Progenitor cell of endocrine pancreas (in vitro differentiated cells): ENCODE measurements at regions not wholly inside any gene's neighbourhood (a gene's known extent, or its start where the extent isn't known, plus 50 kb on each side); places are given as distances from the start of the nearest gene placed in this dataset.

Source experiments
- DNase-seq: peaks from one replicate; pipeline ENCODE4 v3.0.0; 2021; ENCODE audit warnings: low spot score; ENCODE audit not compliant: unreplicated experiment
- H3K27ac Mint-ChIP-seq: 2 replicates; pipeline ENCODE4 v1.8.0; 2021; ENCODE audit warnings: mild to moderate bottlenecking, moderate library complexity, mixed read lengths
- H3K27me3 Mint-ChIP-seq: 2 replicates; pipeline ENCODE4 v1.8.0; 2021; ENCODE audit warnings: mixed read lengths
- H3K36me3 Mint-ChIP-seq: 2 replicates; pipeline ENCODE4 v1.8.0; 2022; ENCODE audit warnings: mixed read lengths; ENCODE audit not compliant: insufficient read depth
- H3K4me1 Mint-ChIP-seq: 2 replicates; pipeline ENCODE4 v1.8.0; 2021; ENCODE audit warnings: low read depth, mixed read lengths
- H3K4me3 Mint-ChIP-seq: 2 replicates; pipeline ENCODE4 v1.8.0; 2021; ENCODE audit warnings: low read depth, mild to moderate bottlenecking, moderate library complexity, mixed read lengths
- H3K9me3 Mint-ChIP-seq: 2 replicates; pipeline ENCODE4 v1.8.0; 2021; ENCODE audit warnings: low read depth, mixed read lengths
- TF ChIP-seq, protein P1 (sequence below): fragments of 200-600 bp; sonication (generic); IDR thresholded peaks from one replicate; pipeline ENCODE4 v1.5.0; 2021; ENCODE audit warnings: antibody characterized with exemption, mild to moderate bottlenecking; ENCODE audit not compliant: unreplicated experiment

DNA sequence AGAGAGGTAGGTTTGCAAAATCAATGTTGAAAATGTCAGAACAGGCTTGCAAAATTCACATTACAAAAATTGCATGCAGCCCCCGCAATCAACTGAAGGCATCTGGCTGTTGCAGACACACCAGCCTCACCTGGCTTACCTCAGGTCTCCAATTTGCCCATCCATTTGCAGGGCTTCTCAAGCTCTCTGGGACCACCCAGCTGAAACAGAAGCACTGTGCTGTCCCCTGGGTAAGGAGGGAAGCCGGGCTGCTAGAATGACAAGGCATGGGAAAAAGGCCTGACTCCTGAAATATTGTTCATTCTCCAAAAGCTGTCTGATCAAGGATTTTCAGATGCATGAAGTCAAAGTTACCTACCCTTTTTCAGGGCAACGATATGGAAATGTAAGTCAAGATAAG is 52.6 kb upstream of the CD93 start:
- Mint-ChIP-seq H3K27ac (no peak overlapping the region), H3K9me3 (peaks cover 2% of the 10 kb centered on the region), H3K36me3 (no peaks in the 10 kb centered on the region), H3K4me3 (no peak overlapping the region), H3K27me3 (peaks cover 3% of the 10 kb centered on the region), H3K4me1 (no peaks in the 10 kb centered on the region)
- DNase-seq: no peak
- TF ChIP-seq, protein P1, sequence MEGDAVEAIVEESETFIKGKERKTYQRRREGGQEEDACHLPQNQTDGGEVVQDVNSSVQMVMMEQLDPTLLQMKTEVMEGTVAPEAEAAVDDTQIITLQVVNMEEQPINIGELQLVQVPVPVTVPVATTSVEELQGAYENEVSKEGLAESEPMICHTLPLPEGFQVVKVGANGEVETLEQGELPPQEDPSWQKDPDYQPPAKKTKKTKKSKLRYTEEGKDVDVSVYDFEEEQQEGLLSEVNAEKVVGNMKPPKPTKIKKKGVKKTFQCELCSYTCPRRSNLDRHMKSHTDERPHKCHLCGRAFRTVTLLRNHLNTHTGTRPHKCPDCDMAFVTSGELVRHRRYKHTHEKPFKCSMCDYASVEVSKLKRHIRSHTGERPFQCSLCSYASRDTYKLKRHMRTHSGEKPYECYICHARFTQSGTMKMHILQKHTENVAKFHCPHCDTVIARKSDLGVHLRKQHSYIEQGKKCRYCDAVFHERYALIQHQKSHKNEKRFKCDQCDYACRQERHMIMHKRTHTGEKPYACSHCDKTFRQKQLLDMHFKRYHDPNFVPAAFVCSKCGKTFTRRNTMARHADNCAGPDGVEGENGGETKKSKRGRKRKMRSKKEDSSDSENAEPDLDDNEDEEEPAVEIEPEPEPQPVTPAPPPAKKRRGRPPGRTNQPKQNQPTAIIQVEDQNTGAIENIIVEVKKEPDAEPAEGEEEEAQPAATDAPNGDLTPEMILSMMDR: no peak

DNA sequence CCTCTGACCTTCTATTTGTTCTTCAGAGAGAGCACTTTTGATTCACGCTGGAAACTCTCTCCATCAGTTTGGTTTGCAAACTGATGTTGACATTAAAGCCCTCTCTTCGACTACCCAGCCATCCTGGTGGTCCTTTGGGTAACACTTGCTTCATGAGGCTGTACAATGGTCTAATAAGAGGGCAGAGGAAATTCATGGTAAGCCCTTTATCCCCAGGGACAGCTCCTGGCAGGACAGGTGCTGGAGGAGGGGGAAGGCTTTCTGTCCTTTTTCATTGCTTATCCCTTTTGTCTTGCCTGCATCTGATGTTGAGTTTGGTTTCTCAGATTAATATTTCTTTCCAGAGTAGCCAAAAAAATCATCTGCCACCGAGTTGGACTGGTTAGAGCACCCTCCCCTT is 52.1 kb upstream of the CD93 start:
- no peaks in the 10 kb centered on the region for H3K36me3 Mint-ChIP-seq
- peaks cover 2% of the 10 kb centered on the region for H3K9me3 Mint-ChIP-seq
- peaks cover 3% of the 10 kb centered on the region for H3K27me3 Mint-ChIP-seq
- H3K4me3 Mint-ChIP-seq: no peak overlapping the region
- no peak for DNase-seq
- TF ChIP-seq, protein P1: no peak
- H3K27ac Mint-ChIP-seq: no peak overlapping the region
- H3K4me1 Mint-ChIP-seq: no peaks in the 10 kb centered on the region

DNA sequence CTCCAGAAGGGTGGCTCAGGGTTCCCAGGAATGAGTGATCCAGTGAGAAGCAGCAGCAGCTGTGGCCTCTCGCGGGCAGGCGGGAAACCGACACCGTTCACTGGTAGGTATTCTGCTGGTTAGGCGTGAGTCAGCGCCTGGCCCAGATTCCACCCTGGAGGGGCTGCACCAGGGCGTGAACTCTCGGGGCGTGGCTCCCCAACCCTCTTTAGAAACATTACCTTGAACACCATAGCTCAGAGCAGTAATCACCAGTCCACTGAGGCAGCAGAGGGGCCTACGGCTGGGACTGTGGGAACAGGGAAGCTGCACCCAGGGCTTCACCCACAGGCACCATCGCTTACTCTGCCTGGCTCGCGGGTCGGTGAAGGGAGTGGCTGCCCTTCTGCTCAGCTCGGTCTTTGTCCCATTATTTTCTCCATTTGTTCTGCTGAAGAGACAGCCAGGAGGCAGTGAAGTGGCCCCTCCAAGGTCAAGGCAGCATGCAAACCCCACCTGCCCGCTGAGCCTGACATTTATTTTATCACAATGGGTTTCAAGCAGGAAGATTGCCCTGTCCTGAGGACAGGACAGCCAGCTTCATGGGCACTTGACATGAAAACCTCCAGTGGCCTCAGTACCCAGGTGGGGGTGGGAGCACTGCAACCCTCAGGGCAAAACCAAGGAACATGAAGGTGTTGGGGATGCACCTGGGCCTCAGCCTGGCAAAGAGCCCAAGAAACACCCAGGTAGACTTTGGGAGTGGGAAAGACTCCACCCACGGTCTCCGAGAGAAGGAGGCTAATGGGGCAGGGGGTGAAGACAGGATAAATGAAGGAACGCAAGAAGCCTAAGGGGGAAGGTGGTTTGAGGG is 51.0 kb upstream of the CD93 start:
- Mint-ChIP-seq H3K36me3 (no peaks in the 10 kb centered on the region), H3K27ac (no peak overlapping the region), H3K4me3 (no peak overlapping the region), H3K27me3 (peaks cover 3% of the 10 kb centered on the region), H3K4me1 (no peaks in the 10 kb centered on the region), H3K9me3 (peaks cover 2% of the 10 kb centered on the region)
- TF ChIP-seq, protein P1: no peak
- DNase-seq: no peak

DNA sequence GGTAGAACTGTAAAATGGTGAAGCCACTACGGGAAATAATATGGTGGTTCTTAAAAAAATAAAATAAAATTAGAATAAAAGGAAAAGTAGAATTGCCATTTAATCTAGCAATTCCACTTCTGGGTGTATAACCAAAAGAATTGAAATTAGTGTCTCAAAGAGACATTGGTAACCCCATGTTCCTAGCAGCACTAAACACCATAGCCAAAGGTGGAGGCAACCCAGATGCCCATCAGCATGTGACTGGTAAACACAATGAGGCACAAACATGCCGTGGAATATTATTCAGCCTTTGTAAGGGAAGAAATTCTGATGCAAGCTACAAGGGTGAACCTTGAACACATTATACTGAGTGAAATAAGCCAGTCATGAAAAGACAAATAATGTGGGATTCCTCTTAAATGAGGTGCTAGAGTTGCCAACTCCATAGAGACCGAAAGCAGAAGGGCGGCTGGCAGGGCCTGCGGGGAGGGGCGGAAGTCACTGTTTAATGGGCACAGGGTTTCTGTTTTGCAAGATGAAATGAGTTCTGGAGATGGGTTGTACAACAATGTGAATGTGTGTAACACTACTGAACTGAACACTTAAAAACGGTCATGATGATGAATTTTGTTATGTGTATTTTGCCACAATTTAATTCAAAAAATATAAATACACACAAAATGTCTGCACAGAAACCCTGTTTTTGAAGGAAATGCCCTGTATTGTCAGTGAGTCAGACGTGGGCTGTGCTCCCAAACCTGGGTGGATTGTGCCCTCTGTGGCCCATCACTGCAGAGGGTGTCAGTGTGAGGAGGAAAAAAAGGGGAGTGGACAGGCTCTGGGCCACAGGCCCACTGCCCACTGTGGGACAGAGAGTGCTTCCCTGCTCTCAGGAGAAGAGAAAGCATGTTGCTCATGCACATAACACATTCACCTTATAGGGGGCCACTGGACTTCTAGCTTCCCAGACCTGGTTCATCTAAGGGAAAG is 49.6 kb upstream of the CD93 start:
- Mint-ChIP-seq H3K4me1 (no peaks in the 10 kb centered on the region), H3K27me3 (peaks cover 3% of the 10 kb centered on the region), H3K36me3 (no peaks in the 10 kb centered on the region), H3K27ac (peak overlapping the region; percentile 6), H3K4me3 (no peak overlapping the region), H3K9me3 (peaks cover 2% of the 10 kb centered on the region)
- TF ChIP-seq, protein P1: no peak
- no peak for DNase-seq
